DOHH2 (cell line): ENCODE measurements at regions not wholly inside any gene's neighbourhood (a gene's known extent, or its start where the extent isn't known, plus 50 kb on each side); places are given as distances from the start of the nearest gene placed in this dataset.

Experiments used
- EZH2phosphoT487 ChIP-seq: fragments of 200-600 bp; sonication (generic); IDR thresholded peaks from 2 replicates; pipeline ENCODE4 v1.6.1; 2017; ENCODE audit warnings: borderline replicate concordance, mild to moderate bottlenecking, antibody characterized with exemption, low read length, moderate library complexity, mixed read lengths
- TF ChIP-seq, protein P1 (sequence below): fragments of 200-600 bp; sonication (generic); IDR thresholded peaks from one replicate; pipeline ENCODE4 v1.5.1; 2014; ENCODE audit warnings: antibody characterized with exemption, mild to moderate bottlenecking, low read depth, low read length; ENCODE audit not compliant: poor library complexity, severe bottlenecking

DNA sequence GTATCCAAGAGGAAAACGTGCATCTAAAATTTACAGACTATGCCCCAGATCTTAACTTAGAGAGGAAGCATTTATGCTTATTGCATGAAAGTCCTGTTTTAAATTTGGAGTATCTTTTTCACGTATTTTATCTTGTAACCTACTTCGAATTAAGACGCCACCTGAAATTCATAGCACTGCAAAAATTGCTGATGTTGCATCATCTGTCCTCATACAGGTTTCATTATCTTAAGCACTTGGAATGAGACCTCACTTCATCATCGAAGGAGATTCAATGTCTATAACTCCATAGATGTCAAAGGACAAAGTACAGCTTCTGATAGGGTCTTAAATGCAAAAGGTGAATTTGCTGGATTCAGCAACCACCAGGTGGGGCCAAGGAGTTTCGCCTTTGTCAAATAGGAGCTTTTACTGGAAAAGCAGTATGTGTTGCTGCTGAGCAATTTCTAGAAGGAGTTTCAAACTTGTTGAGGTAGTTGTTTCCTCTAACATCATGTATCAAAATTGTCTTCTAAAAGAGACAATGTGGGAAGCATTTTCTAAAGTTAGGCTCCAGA, 106.4 kb upstream of the CCDC85A start:
- TF ChIP-seq, protein P1, sequence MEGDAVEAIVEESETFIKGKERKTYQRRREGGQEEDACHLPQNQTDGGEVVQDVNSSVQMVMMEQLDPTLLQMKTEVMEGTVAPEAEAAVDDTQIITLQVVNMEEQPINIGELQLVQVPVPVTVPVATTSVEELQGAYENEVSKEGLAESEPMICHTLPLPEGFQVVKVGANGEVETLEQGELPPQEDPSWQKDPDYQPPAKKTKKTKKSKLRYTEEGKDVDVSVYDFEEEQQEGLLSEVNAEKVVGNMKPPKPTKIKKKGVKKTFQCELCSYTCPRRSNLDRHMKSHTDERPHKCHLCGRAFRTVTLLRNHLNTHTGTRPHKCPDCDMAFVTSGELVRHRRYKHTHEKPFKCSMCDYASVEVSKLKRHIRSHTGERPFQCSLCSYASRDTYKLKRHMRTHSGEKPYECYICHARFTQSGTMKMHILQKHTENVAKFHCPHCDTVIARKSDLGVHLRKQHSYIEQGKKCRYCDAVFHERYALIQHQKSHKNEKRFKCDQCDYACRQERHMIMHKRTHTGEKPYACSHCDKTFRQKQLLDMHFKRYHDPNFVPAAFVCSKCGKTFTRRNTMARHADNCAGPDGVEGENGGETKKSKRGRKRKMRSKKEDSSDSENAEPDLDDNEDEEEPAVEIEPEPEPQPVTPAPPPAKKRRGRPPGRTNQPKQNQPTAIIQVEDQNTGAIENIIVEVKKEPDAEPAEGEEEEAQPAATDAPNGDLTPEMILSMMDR, result peak; percentile 57
- TF ChIP-seq EZH2phosphoT487, result no peak
